ENCODE measurements at regions not wholly inside any gene's neighbourhood (a gene's known extent, or its start where the extent isn't known, plus 50 kb on each side); places are given as distances from the start of the nearest gene placed in this dataset.

- no peak for TF ChIP-seq GATA3 (IDR thresholded peaks at IDR 0.05; ENCODE audit: low read depth, low read length)
- no peak for TF ChIP-seq GATA2 (IDR thresholded peaks at IDR 0.05; ENCODE audit: low read depth, low read length)
Observed at GRCh38 chr13:97091196-97091595, 96.9 kb upstream of the OXGR1 start.
